ENCODE measurements at regions not wholly inside any gene's neighbourhood (a gene's known extent, or its start where the extent isn't known, plus 50 kb on each side); places are given as distances from the start of the nearest gene placed in this dataset.
"Not testable (repeated sequence)": the region's sequence is repeated elsewhere in the genome, so short reads cannot be mapped to it uniquely, and the experiment has no call there.

GRCh38 chr5:111996574-111996973, 239.6 kb upstream of the NREP start:
- DNase-seq (no peak), ATAC-seq (no peak)
- intact Hi-C loops (cut with DNase I, micrococcal nuclease): no loop called here

- intact Hi-C loops (cut with DNase I, micrococcal nuclease): no loop called here
- DNase-seq (no peak), ATAC-seq (no peak)
These were observed 238.7 kb upstream of the NREP start for GRCh38 chr5:111995701-111996100.

- intact Hi-C loops (cut with DNase I, micrococcal nuclease): no loop called here
- DNase-seq (no peak), ATAC-seq (no peak)
These were observed 236.2 kb upstream of the NREP start for GRCh38 chr5:111993242-111993641.

- no peak for ATAC-seq
- DNase-seq: no peak
- intact Hi-C loops (cut with DNase I, micrococcal nuclease): no loop called here
These were observed 227.1 kb upstream of the NREP start for GRCh38 chr5:111984044-111984443.

- DNase-seq (no peak), ATAC-seq (no peak)
- intact Hi-C loops (cut with DNase I, micrococcal nuclease): no loop called here
These were observed 226.5 kb upstream of the NREP start for GRCh38 chr5:111983459-111983858.

GRCh38 chr5:111977436-111977829, 220.4 kb upstream of the NREP start:
- no peak for ATAC-seq
- no peak for DNase-seq
- intact Hi-C loops (cut with DNase I, micrococcal nuclease): no loop called here

GRCh38 chr5:111976705-111977435, 219.9 kb upstream of the NREP start:
- DNase-seq: no peak
- intact Hi-C loops (cut with DNase I, micrococcal nuclease): no loop called here
- ATAC-seq: no peak

- DNase-seq (no peak), ATAC-seq (no peak)
- intact Hi-C loops (cut with DNase I, micrococcal nuclease): no loop called here
These were observed 218.1 kb upstream of the NREP start for GRCh38 chr5:111975133-111975532.

- ATAC-seq (no peak), DNase-seq (no peak)
- intact Hi-C loops (cut with DNase I, micrococcal nuclease): no loop called here
These were observed 217.0 kb upstream of the NREP start for GRCh38 chr5:111973961-111974360.

GRCh38 chr5:111972548-111972947, 215.6 kb upstream of the NREP start:
- no peak for ATAC-seq
- no peak for DNase-seq
- intact Hi-C loops (cut with DNase I, micrococcal nuclease): no loop called here

GRCh38 chr5:111972080-111972479, 215.1 kb upstream of the NREP start:
- DNase-seq: no peak
- intact Hi-C loops (cut with DNase I, micrococcal nuclease): no loop called here
- ATAC-seq: no peak

GRCh38 chr5:111968459-111968858, 211.5 kb upstream of the NREP start:
- intact Hi-C loops (cut with DNase I, micrococcal nuclease): no loop called here
- DNase-seq: no peak
- no peak for ATAC-seq

GRCh38 chr5:111967463-111967862, 210.5 kb upstream of the NREP start:
- ATAC-seq: no peak
- intact Hi-C loops (cut with DNase I, micrococcal nuclease): no loop called here
- no peak for DNase-seq

GRCh38 chr5:111966290-111966689, 209.3 kb upstream of the NREP start:
- DNase-seq (no peak), ATAC-seq (no peak)
- intact Hi-C loops (cut with DNase I, micrococcal nuclease): no loop called here

- ATAC-seq (no peak), DNase-seq (no peak)
- intact Hi-C loops (cut with DNase I, micrococcal nuclease): no loop called here
These were observed 206.6 kb upstream of the NREP start for GRCh38 chr5:111963555-111963954.

- intact Hi-C loops (cut with DNase I, micrococcal nuclease): no loop called here
- no peak for ATAC-seq
These were observed 205.9 kb upstream of the NREP start for GRCh38 chr5:111962906-111963305.

GRCh38 chr5:111961862-111962261, 204.9 kb upstream of the NREP start:
- no peak for DNase-seq
- intact Hi-C loops (cut with DNase I, micrococcal nuclease): no loop called here
- no peak for ATAC-seq

More at GRCh38 chr5:111962906-111963305, 205.9 kb upstream of the NREP start:
- DNase-seq: no peak

- no peak for DNase-seq
- intact Hi-C loops (cut with DNase I, micrococcal nuclease): no loop called here
- no peak for ATAC-seq
These were observed 203.7 kb upstream of the NREP start for GRCh38 chr5:111960476-111961215.

GRCh38 chr5:111958851-111959250, 201.9 kb upstream of the NREP start:
- DNase-seq: no peak
- no peak for ATAC-seq
- intact Hi-C loops (cut with DNase I, micrococcal nuclease): no loop called here

GRCh38 chr5:111956765-111957164, 199.8 kb upstream of the NREP start:
- ATAC-seq; DNase-seq; intact Hi-C loops (cut with DNase I, micrococcal nuclease): not testable (repeated sequence)
